Choroid plexus epithelial cell (primary cell): ENCODE measurements at regions not wholly inside any gene's neighbourhood (a gene's known extent, or its start where the extent isn't known, plus 50 kb on each side); places are given as distances from the start of the nearest gene placed in this dataset.

Experiments
- DNase-seq: peaks from one replicate; pipeline ENCODE4 v3.0.0-alpha.2; 2010; ENCODE audit warnings: low read depth
- H3K4me3 ChIP-seq: 2 replicates; pipeline ENCODE4 v1.5.1; 2011; ENCODE audit warnings: low read depth, mild to moderate bottlenecking, control low read depth, low read length, moderate library complexity
- TF ChIP-seq, protein P1 (sequence below): conservative IDR thresholded peaks from 2 replicates; pipeline ENCODE4 v1.5.1; 2011; ENCODE audit warnings: low read depth, mild to moderate bottlenecking, control low read depth, inconsistent platforms, low read length, moderate library complexity

DNA sequence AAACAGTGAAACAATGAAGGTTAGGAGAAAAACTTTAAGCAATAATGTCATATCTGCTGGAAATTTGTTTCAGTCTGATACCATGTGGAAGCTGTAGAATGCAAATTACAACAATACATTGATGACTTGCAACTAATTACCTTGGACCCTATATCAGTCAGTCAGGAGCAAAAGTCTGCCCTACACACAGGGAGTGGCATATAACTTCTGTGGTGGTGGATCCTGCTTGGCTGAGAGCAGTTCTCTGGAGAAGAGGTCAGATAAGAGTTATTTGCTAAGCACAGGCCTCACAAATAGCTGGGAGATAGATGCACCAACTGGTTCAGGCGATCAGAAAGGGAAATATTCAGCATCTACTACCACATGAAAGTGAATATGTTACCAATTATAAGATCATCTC is 1364.6 kb upstream of the EPHA6 start:
- H3K4me3 ChIP-seq = no peak overlapping the region
- TF ChIP-seq, protein P1, sequence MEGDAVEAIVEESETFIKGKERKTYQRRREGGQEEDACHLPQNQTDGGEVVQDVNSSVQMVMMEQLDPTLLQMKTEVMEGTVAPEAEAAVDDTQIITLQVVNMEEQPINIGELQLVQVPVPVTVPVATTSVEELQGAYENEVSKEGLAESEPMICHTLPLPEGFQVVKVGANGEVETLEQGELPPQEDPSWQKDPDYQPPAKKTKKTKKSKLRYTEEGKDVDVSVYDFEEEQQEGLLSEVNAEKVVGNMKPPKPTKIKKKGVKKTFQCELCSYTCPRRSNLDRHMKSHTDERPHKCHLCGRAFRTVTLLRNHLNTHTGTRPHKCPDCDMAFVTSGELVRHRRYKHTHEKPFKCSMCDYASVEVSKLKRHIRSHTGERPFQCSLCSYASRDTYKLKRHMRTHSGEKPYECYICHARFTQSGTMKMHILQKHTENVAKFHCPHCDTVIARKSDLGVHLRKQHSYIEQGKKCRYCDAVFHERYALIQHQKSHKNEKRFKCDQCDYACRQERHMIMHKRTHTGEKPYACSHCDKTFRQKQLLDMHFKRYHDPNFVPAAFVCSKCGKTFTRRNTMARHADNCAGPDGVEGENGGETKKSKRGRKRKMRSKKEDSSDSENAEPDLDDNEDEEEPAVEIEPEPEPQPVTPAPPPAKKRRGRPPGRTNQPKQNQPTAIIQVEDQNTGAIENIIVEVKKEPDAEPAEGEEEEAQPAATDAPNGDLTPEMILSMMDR = no peak
- DNase-seq = no peak

DNA sequence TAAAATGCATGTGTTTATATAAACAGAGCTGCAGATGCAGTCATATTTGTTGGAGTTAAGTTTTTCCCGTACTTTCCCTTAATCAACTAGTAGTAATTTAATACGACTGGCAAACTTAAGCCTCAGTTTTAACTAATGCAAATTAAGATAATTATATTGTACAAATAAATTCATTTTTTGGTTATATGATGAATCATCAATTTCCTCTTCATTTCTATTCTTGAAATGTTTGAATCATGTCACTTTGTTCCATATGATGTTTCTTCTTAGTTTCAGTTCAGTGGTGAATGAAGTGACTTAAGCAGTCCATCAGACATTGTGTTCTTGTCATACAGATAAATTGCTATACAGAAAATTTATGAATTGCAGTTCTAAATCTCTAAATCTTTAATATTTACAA is 1361.2 kb upstream of the EPHA6 start:
- TF ChIP-seq, protein P1 = no peak
- no peak for DNase-seq
- H3K4me3 ChIP-seq = no peak overlapping the region

DNA sequence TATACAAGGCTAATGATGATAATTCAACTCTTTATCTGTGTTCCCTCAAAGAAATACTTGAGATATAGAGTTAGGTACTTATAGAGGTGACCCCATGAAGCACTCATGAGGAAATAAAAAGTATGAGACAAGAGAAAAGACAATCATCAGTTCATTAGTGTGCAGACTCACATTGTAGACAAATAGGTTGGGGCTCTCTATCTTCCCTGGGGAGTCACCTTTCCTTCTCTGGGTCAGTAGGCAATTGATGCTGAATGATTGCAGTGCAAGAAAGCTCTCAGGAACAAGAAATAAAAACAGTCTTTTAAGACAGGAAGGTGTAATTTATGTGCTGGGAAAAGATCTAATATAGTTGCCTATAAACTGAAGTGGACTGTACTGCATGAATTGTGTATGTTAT is 1357.6 kb upstream of the EPHA6 start:
- H3K4me3 ChIP-seq = no peak overlapping the region
- DNase-seq = no peak
- TF ChIP-seq, protein P1 = no peak

DNA sequence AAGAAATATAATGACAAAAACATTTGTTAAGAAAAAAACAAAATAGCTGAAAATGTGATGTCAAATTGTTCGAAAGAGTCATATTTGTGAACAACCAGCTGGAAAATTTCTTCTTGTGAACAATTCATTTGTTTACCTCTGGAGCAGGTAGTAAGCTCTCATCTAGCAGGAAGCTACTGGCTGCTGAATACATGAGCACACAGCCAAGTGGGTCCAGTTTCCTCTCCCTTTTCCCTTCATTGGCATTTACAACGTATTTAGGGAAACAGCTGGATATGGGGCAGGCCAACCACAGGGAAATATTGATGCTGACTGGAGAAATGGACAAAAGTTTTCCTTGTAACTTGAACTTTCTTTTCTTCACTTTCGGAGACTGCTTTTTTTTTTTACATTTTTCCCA is 1354.7 kb upstream of the EPHA6 start:
- DNase-seq = no peak
- TF ChIP-seq, protein P1 = no peak

DNA sequence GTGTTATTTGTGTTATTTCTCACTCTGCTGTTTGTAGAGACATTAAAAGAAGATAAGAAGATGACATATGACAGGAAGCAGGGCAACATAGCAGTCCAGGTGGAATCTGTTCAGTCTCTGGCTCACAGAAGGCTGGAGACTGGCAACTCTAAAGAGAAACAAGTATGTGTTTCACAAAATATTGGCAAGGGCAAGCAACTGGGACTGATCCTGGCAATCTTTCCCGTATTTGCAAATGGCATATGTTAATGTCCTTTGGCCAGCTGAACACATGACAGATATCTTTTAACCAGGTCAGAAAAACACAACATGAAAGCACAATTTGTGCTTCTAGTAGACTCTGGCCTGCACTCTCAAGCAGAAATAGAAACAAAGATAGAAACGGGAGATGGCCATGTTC is 1354.1 kb upstream of the EPHA6 start:
- H3K4me3 ChIP-seq = no peak overlapping the region
- DNase-seq = no peak
- TF ChIP-seq, protein P1 = no peak

More for the DNA sequence above, 1354.7 kb upstream of the EPHA6 start:
- H3K4me3 ChIP-seq = no peak overlapping the region

DNA sequence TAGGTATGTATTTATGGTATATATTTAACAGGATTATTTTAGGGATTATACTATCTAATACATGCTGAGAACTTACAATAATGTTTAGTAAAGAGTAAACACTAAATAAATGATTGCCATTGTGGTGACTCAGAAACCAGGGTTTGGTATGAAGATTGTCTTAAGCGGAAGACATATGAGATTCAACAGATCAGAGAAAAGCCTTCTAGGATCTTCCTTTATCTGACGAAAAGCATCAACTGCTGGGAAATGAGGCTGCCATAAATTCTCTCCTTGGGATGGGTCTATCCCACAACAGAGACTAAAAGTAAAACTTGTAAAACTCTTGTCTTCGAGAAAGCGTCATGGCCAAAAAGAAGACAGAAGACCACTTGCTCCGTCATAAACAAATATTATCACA is 1352.2 kb upstream of the EPHA6 start:
- no peak overlapping the region for H3K4me3 ChIP-seq
- TF ChIP-seq, protein P1 = no peak
- DNase-seq = no peak

DNA sequence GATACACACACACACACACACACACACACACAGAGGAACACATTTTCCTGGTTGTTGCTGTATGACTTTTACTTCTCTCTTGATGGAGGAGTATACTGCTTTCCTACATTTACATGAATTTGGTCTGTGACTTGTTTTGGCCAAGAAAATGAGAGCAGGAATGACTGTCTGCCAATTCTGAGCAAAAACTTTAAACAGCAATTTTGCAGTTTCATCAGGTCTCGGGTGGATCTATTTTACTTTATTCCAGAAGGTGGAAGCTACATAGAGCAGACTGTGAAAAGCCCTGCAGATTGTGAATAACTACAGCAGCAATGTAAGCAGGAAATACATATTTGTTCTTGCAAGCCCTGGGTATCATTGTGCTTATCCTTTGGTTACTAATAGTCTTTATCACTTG is 1350.0 kb upstream of the EPHA6 start:
- TF ChIP-seq, protein P1 = no peak
- DNase-seq = no peak
- no peak overlapping the region for H3K4me3 ChIP-seq
